GM19463 (cell line): ENCODE measurements at regions not wholly inside any gene's neighbourhood (a gene's known extent, or its start where the extent isn't known, plus 50 kb on each side); places are given as distances from the start of the nearest gene placed in this dataset.
"Not testable (repeated sequence)": the region's sequence is repeated elsewhere in the genome, so short reads cannot be mapped to it uniquely, and the experiment has no call there.

Experiments used
- ATAC-seq: cut with Tn5 transposase; IDR thresholded peaks from one replicate; pipeline ENCODE4 v1.9.1; 2021; ENCODE audit warnings: mild to moderate bottlenecking, moderate library complexity; ENCODE audit not compliant: unreplicated experiment

- ATAC-seq, result no peak
Measured at GRCh38 chr3:153539263-153539662, 377.2 kb downstream of the RAP2B start.

GRCh38 chr3:153545471-153545870 lies 383.4 kb downstream of the RAP2B start:
- no peak for ATAC-seq

GRCh38 chr3:153547970-153548369 lies 385.9 kb downstream of the RAP2B start:
- ATAC-seq, result no peak

- ATAC-seq, result not testable (repeated sequence)
Measured at GRCh38 chr3:153549686-153550085, 387.7 kb downstream of the RAP2B start.

- no peak for ATAC-seq
Measured at GRCh38 chr3:153551536-153552285, 389.7 kb downstream of the RAP2B start.

GRCh38 chr3:153552887-153553604 lies 391.0 kb downstream of the RAP2B start:
- ATAC-seq, result no peak

- ATAC-seq, result no peak
Measured at GRCh38 chr3:153553605-153553945, 391.5 kb downstream of the RAP2B start.

GRCh38 chr3:153555919-153556318 lies 393.9 kb downstream of the RAP2B start:
- no peak for ATAC-seq

GRCh38 chr3:153559366-153559765 lies 397.3 kb downstream of the RAP2B start:
- not testable (repeated sequence) for ATAC-seq

GRCh38 chr3:153567011-153567410 lies 405.0 kb downstream of the RAP2B start:
- ATAC-seq, result no peak

- no peak for ATAC-seq
Measured at GRCh38 chr3:153567556-153567955, 405.5 kb downstream of the RAP2B start.

GRCh38 chr3:153570481-153570880 lies 408.5 kb downstream of the RAP2B start:
- ATAC-seq, result not testable (repeated sequence)

- ATAC-seq, result no peak
Measured at GRCh38 chr3:153572165-153572564, 410.1 kb downstream of the RAP2B start.

- no peak for ATAC-seq
Measured at GRCh38 chr3:153572654-153573053, 410.6 kb downstream of the RAP2B start.

GRCh38 chr3:153573481-153573880 lies 411.5 kb downstream of the RAP2B start:
- no peak for ATAC-seq

- no peak for ATAC-seq
Measured at GRCh38 chr3:153574445-153574844, 412.4 kb downstream of the RAP2B start.

GRCh38 chr3:153577059-153577736 lies 415.2 kb downstream of the RAP2B start:
- no peak for ATAC-seq

GRCh38 chr3:153578046-153578445 lies 416.0 kb downstream of the RAP2B start:
- ATAC-seq, result no peak

GRCh38 chr3:153590051-153590450 lies 428.0 kb downstream of the RAP2B start:
- ATAC-seq, result no peak

- no peak for ATAC-seq
Measured at GRCh38 chr3:153591561-153592245, 429.7 kb downstream of the RAP2B start.

GRCh38 chr3:153595186-153595815 lies 433.3 kb downstream of the RAP2B start:
- ATAC-seq, result peak; percentile 45
